OCI-LY7 (cell line): ENCODE measurements at regions not wholly inside any gene's neighbourhood (a gene's known extent, or its start where the extent isn't known, plus 50 kb on each side); places are given as distances from the start of the nearest gene placed in this dataset.

Experiments used
- CTCF ChIP-seq: fragments of 200-600 bp; sonication (generic); conservative IDR thresholded peaks from 2 replicates; pipeline ENCODE4 v1.5.1; 2014; ENCODE audit warnings: mild to moderate bottlenecking, antibody characterized with exemption, low read length, moderate library complexity, mixed read lengths
- EZH2phosphoT487 ChIP-seq: fragments of 200-600 bp; sonication (generic); IDR thresholded peaks from 2 replicates; pipeline ENCODE4 v1.6.1; 2018; ENCODE audit warnings: low read depth, borderline replicate concordance, mild to moderate bottlenecking, mixed run types, antibody characterized with exemption, low read length, moderate library complexity, mixed read lengths

GRCh38 chr3:36013425-36013824 lies 366.9 kb upstream of the STAC start:
- no peak for TF ChIP-seq CTCF
- TF ChIP-seq EZH2phosphoT487 = no peak
